Lower leg skin (tissue), 4 donors: ENCODE measurements at regions not wholly inside any gene's neighbourhood (a gene's known extent, or its start where the extent isn't known, plus 50 kb on each side); places are given as distances from the start of the nearest gene placed in this dataset.

ENCODE experiments used
- DNase-seq, 2 donors: peaks; one replicate each; pipeline ENCODE4 v3.0.0-alpha.2; 2019; ENCODE audit warnings: low spot score in 2 of 2
- H3K4me3 ChIP-seq: fragments of 200-600 bp; sonication (generic); 2 replicates; pipeline ENCODE4 v1.5.1; 2017; ENCODE audit warnings: mild to moderate bottlenecking, low read depth; ENCODE audit not compliant: poor library complexity, severe bottlenecking
- POLR2A ChIP-seq, 2 donors: fragments of 450-650 bp; IDR thresholded peaks; one replicate each; pipeline ENCODE4 v1.6.1; 2016 to 2017; ENCODE audit warnings: antibody characterized with exemption in 2 of 2, mild to moderate bottlenecking in 1 of 2, moderate library complexity in 1 of 2
- WGBS, 2 donors: methylation state at CpG; one replicate each; pipeline ENCODE4 v1.1.5; 2018; 5-methylcytosine and 5-hydroxymethylcytosine counted together
- intact Hi-C: fragments of 100-400 bp; cut with DNase I; formaldehyde crosslinking; loops from one replicate; pipeline ENCODE4 v1.15.0; 2023; ENCODE audit warnings: low total_unique reads
- TF ChIP-seq, protein P1 (sequence below), 3 donors: fragments of 450-650 bp; IDR thresholded peaks; one replicate each; pipeline ENCODE4 v1.5.1; 2016; ENCODE audit warnings: antibody characterized with exemption in 3 of 3, mild to moderate bottlenecking in 3 of 3, moderate library complexity in 2 of 3

GRCh38 chr2:13537771-13538349 is 821.1 kb downstream of the TRIB2 start:
- no peak overlapping the region for H3K4me3 ChIP-seq
- no peak for DNase-seq
- intact Hi-C loops = no loop called here
- 39 to 46% methylated on average over 9 of the region's 9 CpGs for WGBS, 2 donors
- TF ChIP-seq, protein P1, sequence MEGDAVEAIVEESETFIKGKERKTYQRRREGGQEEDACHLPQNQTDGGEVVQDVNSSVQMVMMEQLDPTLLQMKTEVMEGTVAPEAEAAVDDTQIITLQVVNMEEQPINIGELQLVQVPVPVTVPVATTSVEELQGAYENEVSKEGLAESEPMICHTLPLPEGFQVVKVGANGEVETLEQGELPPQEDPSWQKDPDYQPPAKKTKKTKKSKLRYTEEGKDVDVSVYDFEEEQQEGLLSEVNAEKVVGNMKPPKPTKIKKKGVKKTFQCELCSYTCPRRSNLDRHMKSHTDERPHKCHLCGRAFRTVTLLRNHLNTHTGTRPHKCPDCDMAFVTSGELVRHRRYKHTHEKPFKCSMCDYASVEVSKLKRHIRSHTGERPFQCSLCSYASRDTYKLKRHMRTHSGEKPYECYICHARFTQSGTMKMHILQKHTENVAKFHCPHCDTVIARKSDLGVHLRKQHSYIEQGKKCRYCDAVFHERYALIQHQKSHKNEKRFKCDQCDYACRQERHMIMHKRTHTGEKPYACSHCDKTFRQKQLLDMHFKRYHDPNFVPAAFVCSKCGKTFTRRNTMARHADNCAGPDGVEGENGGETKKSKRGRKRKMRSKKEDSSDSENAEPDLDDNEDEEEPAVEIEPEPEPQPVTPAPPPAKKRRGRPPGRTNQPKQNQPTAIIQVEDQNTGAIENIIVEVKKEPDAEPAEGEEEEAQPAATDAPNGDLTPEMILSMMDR (IDR thresholded peaks at IDR 0.05) = no peak
- no peak for TF ChIP-seq POLR2A (IDR thresholded peaks at IDR 0.05)

DNA sequence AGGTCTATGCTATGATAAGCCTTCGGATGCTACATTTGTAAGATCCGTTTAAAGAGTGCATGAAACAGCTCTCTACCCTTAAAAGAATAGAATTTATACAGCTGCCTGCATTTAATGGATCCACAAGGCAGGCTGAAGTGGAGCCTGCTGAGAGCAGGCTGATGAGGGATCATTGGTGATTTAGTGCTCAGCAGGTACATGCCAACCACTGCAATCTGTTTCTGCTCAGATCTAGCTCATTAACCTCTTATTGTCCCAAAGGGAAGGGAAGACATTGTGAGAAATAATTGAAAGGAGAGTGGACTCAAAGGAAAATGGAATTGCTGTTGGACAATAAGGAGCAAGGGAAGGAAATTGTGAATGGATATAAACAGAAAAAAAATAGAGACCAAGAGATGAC is 822.6 kb downstream of the TRIB2 start:
- H3K4me3 ChIP-seq = no peak overlapping the region
- intact Hi-C loops = no loop called here
- DNase-seq = no peak
- WGBS, 2 donors = 42 to 45% methylated on average over 2 of the region's 2 CpGs
- TF ChIP-seq, protein P1 (IDR thresholded peaks at IDR 0.05) = no peak
- no peak for TF ChIP-seq POLR2A (IDR thresholded peaks at IDR 0.05)

DNA sequence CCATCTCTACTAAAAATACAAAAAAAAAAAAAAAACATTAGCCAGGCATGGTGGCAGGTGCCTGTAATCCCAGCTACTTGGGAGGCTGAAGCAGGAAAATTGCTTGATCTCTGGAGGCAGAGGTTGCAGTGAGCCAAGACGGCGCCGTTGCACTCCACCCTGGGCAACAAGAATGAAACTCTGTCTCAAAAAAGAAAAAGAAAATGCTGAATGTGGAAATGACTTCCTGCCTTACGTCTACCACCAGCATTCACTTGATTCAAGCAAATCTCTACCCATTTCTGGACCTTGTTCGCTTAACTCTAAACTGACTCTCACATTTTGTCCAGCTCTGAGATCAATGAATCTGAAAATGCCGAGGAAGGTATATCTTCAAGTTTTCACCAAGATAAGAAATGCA is 825.3 kb downstream of the TRIB2 start:
- no peak overlapping the region for H3K4me3 ChIP-seq
- WGBS, 2 donors = 73 to 75% methylated on average over 6 of the region's 6 CpGs
- DNase-seq = no peak
- intact Hi-C loops = no loop called here
- TF ChIP-seq POLR2A (IDR thresholded peaks at IDR 0.05) = no peak
- TF ChIP-seq, protein P1 (IDR thresholded peaks at IDR 0.05) = no peak

DNA sequence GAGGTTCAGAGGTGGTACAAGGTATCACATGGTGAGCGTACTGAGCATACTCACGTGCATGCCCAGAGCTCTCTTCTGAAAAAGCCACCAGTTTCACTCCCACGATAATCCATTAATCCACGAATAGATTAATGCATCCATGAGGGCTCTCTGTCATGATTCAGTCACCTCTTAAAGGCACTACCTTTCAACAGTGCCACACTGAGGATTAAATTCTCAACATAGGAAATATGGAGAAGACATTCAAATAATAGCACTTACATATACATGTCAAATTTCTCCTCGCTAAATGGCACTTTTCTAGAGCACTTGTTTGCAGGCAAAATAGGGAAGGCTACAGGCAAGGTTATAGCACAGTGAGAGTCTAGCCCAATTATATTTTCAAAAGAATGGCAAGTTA is 825.9 kb downstream of the TRIB2 start:
- TF ChIP-seq, protein P1 (IDR thresholded peaks at IDR 0.05) = no peak
- 76 to 86% methylated on average over 5 of the region's 5 CpGs for WGBS, 2 donors
- no peak overlapping the region for H3K4me3 ChIP-seq
- DNase-seq = no peak
- intact Hi-C loops = no loop called here

GRCh38 chr2:13543550-13543949 is 826.8 kb downstream of the TRIB2 start:
- intact Hi-C loops = no loop called here
- TF ChIP-seq POLR2A (IDR thresholded peaks at IDR 0.05) = no peak
- TF ChIP-seq, protein P1 (IDR thresholded peaks at IDR 0.05) = no peak
- 79 to 88% methylated on average over 1 of the region's 1 CpG for WGBS, 2 donors
- no peak overlapping the region for H3K4me3 ChIP-seq
- DNase-seq = no peak

GRCh38 chr2:13545320-13545719 is 828.6 kb downstream of the TRIB2 start:
- TF ChIP-seq, protein P1 (IDR thresholded peaks at IDR 0.05) = no peak
- TF ChIP-seq POLR2A (IDR thresholded peaks at IDR 0.05) = no peak
- no peak overlapping the region for H3K4me3 ChIP-seq
- WGBS, 2 donors = 31 to 59% methylated on average over 2 of the region's 2 CpGs
- intact Hi-C loops = no loop called here
- DNase-seq = no peak
